Stomach smooth muscle (tissue), 2 donors: ENCODE measurements at regions not wholly inside any gene's neighbourhood (a gene's known extent, or its start where the extent isn't known, plus 50 kb on each side); places are given as distances from the start of the nearest gene placed in this dataset.

ENCODE experiments used
- H3K27ac ChIP-seq: one replicate; pipeline ENCODE4 v1.7.0; 2013; ENCODE audit warnings: mild to moderate bottlenecking, low read length, inconsistent platforms
- H3K27me3 ChIP-seq, 2 donors: one replicate each; pipeline ENCODE4 v1.7.0; 2013; ENCODE audit warnings: low read length in 2 of 2; ENCODE audit not compliant: insufficient read depth in 2 of 2, control insufficient read depth in 1 of 2
- H3K36me3 ChIP-seq, 2 donors: one replicate each; pipeline ENCODE4 v1.7.0; 2013; ENCODE audit warnings: low read length in 2 of 2; ENCODE audit not compliant: control insufficient read depth in 2 of 2, insufficient read depth in 2 of 2
- H3K4me1 ChIP-seq: one replicate; pipeline ENCODE4 v1.7.0; 2013; ENCODE audit warnings: low read length; ENCODE audit not compliant: control insufficient read depth, insufficient read depth
- H3K4me3 ChIP-seq, 2 donors: one replicate each; pipeline ENCODE4 v1.7.0; 2013; ENCODE audit warnings: low read length in 2 of 2
- H3K9ac ChIP-seq, 2 donors: one replicate each; pipeline ENCODE4 v1.7.0; 2013; ENCODE audit warnings: low read length in 2 of 2, mild to moderate bottlenecking in 1 of 2
- H3K9me3 ChIP-seq, 2 donors: one replicate each; pipeline ENCODE4 v1.7.0; 2013; ENCODE audit warnings: low read length in 2 of 2; ENCODE audit not compliant: control insufficient read depth in 2 of 2
- donor health status: healthy.
- donor health status: Pancreatic carcinoma.

DNA sequence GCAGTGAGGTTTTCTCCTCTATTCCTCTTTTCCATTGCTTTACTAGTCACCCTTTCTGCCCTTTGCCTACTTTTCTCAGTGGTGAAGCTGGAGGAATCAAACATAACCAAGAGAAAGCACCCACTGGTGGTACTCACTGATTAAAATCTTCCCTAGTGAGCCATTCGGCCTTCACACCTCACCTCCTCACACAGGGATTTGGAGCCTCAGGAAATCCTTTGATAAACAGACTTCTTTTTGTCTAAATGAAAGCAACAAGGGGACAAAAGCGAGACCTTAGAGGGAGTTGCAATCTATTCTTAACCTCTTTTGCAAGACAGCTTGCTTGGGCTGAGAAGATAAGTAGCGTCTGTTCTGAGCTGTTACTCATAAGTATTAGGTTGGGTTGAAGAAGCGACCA is 572.6 kb downstream of the ZNF674 start:
- no peak overlapping the region for H3K9ac ChIP-seq
- H3K4me3 ChIP-seq, result no peak overlapping the region
- H3K4me1 ChIP-seq, result no peaks in the 10 kb centered on the region

DNA sequence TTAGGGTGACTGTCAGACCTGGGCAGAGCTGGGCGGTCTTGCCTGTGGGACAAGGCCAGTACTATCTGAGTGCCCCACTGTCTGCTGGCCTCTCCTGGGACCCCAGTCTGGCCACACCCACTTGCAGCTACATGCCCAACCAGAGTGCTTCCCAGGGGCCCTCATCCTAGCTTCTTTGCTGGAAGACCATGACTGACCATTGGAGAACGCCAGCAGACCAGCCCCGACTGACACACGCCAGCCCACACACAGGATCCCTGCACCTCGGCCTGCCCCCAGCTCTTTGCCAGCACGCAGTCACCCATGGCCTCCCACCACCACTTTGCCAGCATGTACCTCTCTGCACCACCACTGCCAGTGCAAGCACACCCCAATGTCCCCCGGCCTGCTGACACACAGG is 585.7 kb downstream of the ZNF674 start:
- no peaks in the 10 kb centered on the region for H3K27me3 ChIP-seq
- H3K4me3 ChIP-seq, result no peak overlapping the region

More for the DNA sequence above, 572.6 kb downstream of the ZNF674 start:
- Histone ChIP-seq H3K27me3 (peaks cover 0 to 3% of the 10 kb centered on the region in 2 donors), H3K36me3 (no peaks in the 10 kb centered on the region), H3K27ac (no peak overlapping the region), H3K9me3 (no peaks in the 10 kb centered on the region)

GRCh38 chrX:45956191-45956870 is 588.9 kb downstream of the ZNF674 start:
- H3K4me3 ChIP-seq, result no peak overlapping the region
- H3K4me1 ChIP-seq, result no peaks in the 10 kb centered on the region
- H3K27me3 ChIP-seq, result no peaks in the 10 kb centered on the region
- no peaks in the 10 kb centered on the region for H3K36me3 ChIP-seq
- H3K27ac ChIP-seq, result no peak overlapping the region
- H3K9me3 ChIP-seq, result no peaks in the 10 kb centered on the region
- H3K9ac ChIP-seq, result no peak overlapping the region

More for the DNA sequence above, 585.7 kb downstream of the ZNF674 start:
- Histone ChIP-seq H3K9me3 (peaks cover 0 to 3% of the 10 kb centered on the region in 2 donors), H3K9ac (no peak overlapping the region), H3K36me3 (no peaks in the 10 kb centered on the region), H3K27ac (no peak overlapping the region), H3K4me1 (no peaks in the 10 kb centered on the region)

DNA sequence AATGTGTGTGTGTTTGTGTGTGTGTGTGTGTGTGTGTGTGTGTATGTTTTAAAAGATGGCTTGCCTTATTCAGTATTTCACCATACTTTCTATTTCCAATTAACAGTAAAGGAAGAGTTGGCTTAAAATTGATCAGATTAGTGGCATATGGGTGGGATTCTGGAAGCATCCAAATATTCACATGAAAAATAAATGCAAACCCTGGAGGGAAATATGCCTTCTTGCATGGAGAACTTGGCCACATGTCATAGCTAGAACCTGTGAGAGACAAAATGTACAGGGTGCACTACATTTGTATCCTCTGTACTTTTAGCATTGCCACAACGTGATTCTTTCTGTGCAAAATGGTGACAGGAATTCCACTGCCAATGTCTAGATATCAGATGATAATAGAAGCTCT is 589.6 kb downstream of the ZNF674 start:
- Histone ChIP-seq H3K27ac (no peak overlapping the region), H3K36me3 (no peaks in the 10 kb centered on the region), H3K4me3 (no peak overlapping the region), H3K9me3 (no peaks in the 10 kb centered on the region), H3K4me1 (no peaks in the 10 kb centered on the region), H3K9ac (no peak overlapping the region), H3K27me3 (no peaks in the 10 kb centered on the region)

GRCh38 chrX:45954026-45954425 is 591.2 kb downstream of the ZNF674 start:
- no peaks in the 10 kb centered on the region for H3K36me3 ChIP-seq
- no peaks in the 10 kb centered on the region for H3K4me1 ChIP-seq
- no peak overlapping the region for H3K9ac ChIP-seq
- no peaks in the 10 kb centered on the region for H3K27me3 ChIP-seq
- no peak overlapping the region for H3K4me3 ChIP-seq
- no peaks in the 10 kb centered on the region for H3K9me3 ChIP-seq
- no peak overlapping the region for H3K27ac ChIP-seq

DNA sequence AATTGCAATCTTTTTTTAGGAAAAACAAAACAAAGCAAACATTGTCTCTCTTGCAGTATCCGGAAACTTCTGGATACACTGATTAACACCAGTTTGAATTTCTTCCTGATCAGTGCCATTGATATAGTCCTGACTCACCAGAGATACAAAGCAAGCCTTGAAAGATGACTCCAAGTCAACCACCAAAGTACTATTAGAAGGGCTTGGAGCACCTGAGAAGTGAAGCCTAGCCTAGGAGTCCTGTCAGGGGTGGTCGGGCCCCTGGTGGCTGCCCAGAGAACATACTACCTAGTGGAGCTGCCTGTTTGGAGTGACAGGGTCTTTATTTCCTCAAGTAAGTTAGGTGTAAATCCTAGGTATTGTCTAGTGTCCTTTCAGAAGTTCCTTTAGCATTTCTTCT is 593.2 kb downstream of the ZNF674 start:
- Histone ChIP-seq H3K27ac (no peak overlapping the region), H3K4me1 (no peaks in the 10 kb centered on the region), H3K27me3 (no peaks in the 10 kb centered on the region), H3K9ac (no peak overlapping the region), H3K9me3 (no peaks in the 10 kb centered on the region), H3K36me3 (no peaks in the 10 kb centered on the region), H3K4me3 (no peak overlapping the region)

GRCh38 chrX:45935408-45935807 is 609.8 kb downstream of the ZNF674 start:
- Histone ChIP-seq H3K27me3 (no peaks in the 10 kb centered on the region), H3K9ac (no peak overlapping the region), H3K27ac (no peak overlapping the region), H3K4me3 (no peak overlapping the region), H3K4me1 (no peaks in the 10 kb centered on the region), H3K36me3 (no peaks in the 10 kb centered on the region), H3K9me3 (peaks cover 0 to 3% of the 10 kb centered on the region in 2 donors)

- Histone ChIP-seq H3K36me3 (no peaks in the 10 kb centered on the region), H3K4me3 (no peak overlapping the region), H3K27ac (no peak overlapping the region), H3K27me3 (peaks cover 0 to 6% of the 10 kb centered on the region in 2 donors), H3K4me1 (no peaks in the 10 kb centered on the region), H3K9ac (no peak overlapping the region), H3K9me3 (no peaks in the 10 kb centered on the region)
These were observed 632.9 kb downstream of the ZNF674 start for GRCh38 chrX:45912316-45912715.

DNA sequence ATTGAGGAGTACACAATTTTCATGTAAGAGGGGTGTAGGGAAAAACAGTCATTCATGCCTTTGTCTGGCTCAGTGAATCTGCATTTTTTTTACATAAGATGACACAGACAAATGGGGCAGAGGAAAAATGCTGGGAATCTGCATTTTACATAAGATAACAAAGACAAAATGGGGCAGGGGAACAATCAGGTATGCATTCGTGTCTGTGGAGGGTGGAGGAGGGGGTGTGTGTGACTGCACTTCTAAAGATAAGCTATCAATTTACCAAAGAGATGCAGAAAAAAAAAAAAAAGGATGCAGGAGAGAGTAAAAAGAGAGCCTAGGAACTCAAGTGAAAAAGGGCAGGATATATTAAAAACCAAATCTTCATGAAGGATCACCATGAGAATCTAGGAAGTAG is 637.4 kb downstream of the ZNF674 start:
- Histone ChIP-seq H3K27ac (no peak overlapping the region), H3K4me1 (no peaks in the 10 kb centered on the region), H3K9me3 (no peaks in the 10 kb centered on the region), H3K36me3 (no peaks in the 10 kb centered on the region), H3K27me3 (peaks cover 0 to 8% of the 10 kb centered on the region in 2 donors), H3K4me3 (no peak overlapping the region), H3K9ac (no peak overlapping the region)

- Histone ChIP-seq H3K9me3 (no peaks in the 10 kb centered on the region), H3K36me3 (no peaks in the 10 kb centered on the region), H3K4me3 (no peak overlapping the region), H3K4me1 (peaks cover 2% of the 10 kb centered on the region), H3K27ac (no peak overlapping the region), H3K27me3 (peaks cover 0 to 2% of the 10 kb centered on the region in 2 donors), H3K9ac (no peak overlapping the region)
These were observed 641.4 kb downstream of the ZNF674 start for GRCh38 chrX:45903781-45904201.

- no peaks in the 10 kb centered on the region for H3K9me3 ChIP-seq
- H3K4me3 ChIP-seq, result no peak overlapping the region
- H3K36me3 ChIP-seq, result no peaks in the 10 kb centered on the region
- H3K4me1 ChIP-seq, result peaks cover 2% of the 10 kb centered on the region
- H3K27me3 ChIP-seq, result peaks cover 0 to 2% of the 10 kb centered on the region in 2 donors
- H3K27ac ChIP-seq, result no peak overlapping the region
- H3K9ac ChIP-seq, result no peak overlapping the region
These were observed 644.2 kb downstream of the ZNF674 start for GRCh38 chrX:45900766-45901615.
